Trophoblast cell (in vitro differentiated cells and primary cell): ENCODE measurements at regions not wholly inside any gene's neighbourhood (a gene's known extent, or its start where the extent isn't known, plus 50 kb on each side); places are given as distances from the start of the nearest gene placed in this dataset.

ENCODE experiments used
- DNase-seq, 2 donors: peaks; one replicate each; pipeline ENCODE4 v3.0.0-alpha.2; 2016
- H2AFZ ChIP-seq: 2 replicates; pipeline ENCODE4 v1.6.1; 2013; ENCODE audit warnings: low read length, moderate library complexity, mild to moderate bottlenecking; ENCODE audit not compliant: insufficient read depth, poor library complexity
- H2AK5ac ChIP-seq: 2 replicates; pipeline ENCODE4 v1.6.1; 2013; ENCODE audit warnings: mild to moderate bottlenecking, low read length
- H2BK120ac ChIP-seq: 2 replicates; pipeline ENCODE4 v1.6.1; 2013; ENCODE audit warnings: low read length, mild to moderate bottlenecking, moderate library complexity; ENCODE audit not compliant: insufficient read depth, poor library complexity
- H2BK12ac ChIP-seq: 2 replicates; pipeline ENCODE4 v1.6.1; 2013; ENCODE audit warnings: mild to moderate bottlenecking, low read length, moderate library complexity
- H2BK5ac ChIP-seq: 2 replicates; pipeline ENCODE4 v1.6.1; 2013; ENCODE audit warnings: low read length, low read depth, moderate library complexity, mild to moderate bottlenecking; ENCODE audit not compliant: poor library complexity
- H3K14ac ChIP-seq: 2 replicates; pipeline ENCODE4 v1.6.1; 2013; ENCODE audit warnings: mild to moderate bottlenecking, low read length
- H3K18ac ChIP-seq: 2 replicates; pipeline ENCODE4 v1.6.1; 2013; ENCODE audit warnings: mild to moderate bottlenecking, low read length
- H3K23ac ChIP-seq: 2 replicates; pipeline ENCODE4 v1.6.1; 2013; ENCODE audit warnings: low read length
- H3K27ac ChIP-seq: 2 replicates; pipeline ENCODE4 v1.5.1; 2013; ENCODE audit warnings: low read depth, mild to moderate bottlenecking, inconsistent platforms, low read length, moderate library complexity
- H3K27me3 ChIP-seq: 2 replicates; pipeline ENCODE4 v1.6.1; 2013; ENCODE audit warnings: inconsistent platforms, mild to moderate bottlenecking, low read length, moderate library complexity; ENCODE audit not compliant: insufficient read depth
- H3K36me3 ChIP-seq, 2 experiments: 1 replicate in 1 of 2; 2 replicates in 1 of 2; pipeline ENCODE4 v1.6.1; 2013; ENCODE audit warnings: low read length in 2 of 2, mild to moderate bottlenecking in 2 of 2, moderate library complexity in 1 of 2; ENCODE audit not compliant: insufficient read depth in 2 of 2, control insufficient read depth in 1 of 2
- H3K4ac ChIP-seq: 2 replicates; pipeline ENCODE4 v1.6.1; 2013; ENCODE audit warnings: low read depth, mild to moderate bottlenecking, low read length, moderate library complexity
- H3K4me1 ChIP-seq, 2 experiments: 1 replicate in 1 of 2; 2 replicates in 1 of 2; pipeline ENCODE4 v1.6.1; 2013; ENCODE audit warnings: low read length in 2 of 2, mild to moderate bottlenecking in 2 of 2, moderate library complexity in 1 of 2; ENCODE audit not compliant: insufficient read depth in 2 of 2, control insufficient read depth in 1 of 2
- H3K4me2 ChIP-seq: 2 replicates; pipeline ENCODE4 v1.6.1; 2013; ENCODE audit warnings: inconsistent platforms, mild to moderate bottlenecking, low read length, moderate library complexity
- H3K4me3 ChIP-seq: 2 replicates; pipeline ENCODE4 v1.5.1; 2013; ENCODE audit warnings: mild to moderate bottlenecking, low read depth, low read length, inconsistent platforms
- H3K79me1 ChIP-seq: one replicate; pipeline ENCODE4 v1.6.1; 2013; ENCODE audit warnings: low read length
- H3K79me2 ChIP-seq: 2 replicates; pipeline ENCODE4 v1.6.1; 2013; ENCODE audit warnings: low read length, mild to moderate bottlenecking; ENCODE audit not compliant: control insufficient read depth, insufficient read depth, poor library complexity
- H3K9ac ChIP-seq: 2 replicates; pipeline ENCODE4 v1.6.1; 2013; ENCODE audit warnings: mild to moderate bottlenecking, low read length
- H3K9me3 ChIP-seq: 2 replicates; pipeline ENCODE4 v1.6.1; 2013; ENCODE audit warnings: low read depth, mild to moderate bottlenecking, control low read depth, inconsistent platforms, low read length; ENCODE audit not compliant: insufficient read depth
- H4K12ac ChIP-seq: 2 replicates; pipeline ENCODE4 v1.6.1; 2013; ENCODE audit warnings: low read depth, mild to moderate bottlenecking, low read length, moderate library complexity
- H4K8ac ChIP-seq: 2 replicates; pipeline ENCODE4 v1.6.1; 2013; ENCODE audit warnings: low read depth, mild to moderate bottlenecking, low read length, moderate library complexity
- H4K91ac ChIP-seq: one replicate; pipeline ENCODE4 v1.6.1; 2013; ENCODE audit warnings: low read depth, mild to moderate bottlenecking, low read length, moderate library complexity
- WGBS: extraction: QIAGEN DNeasy Blood & Tissue Kit; methylation state at CpG from one replicate; pipeline ENCODE4 v1.1.7; 2013; ENCODE audit warnings: missing lambda C conversion rate; ENCODE audit not compliant: insufficient read length, insufficient coverage; ENCODE audit errors: extremely low coverage; 5-methylcytosine and 5-hydroxymethylcytosine counted together

- Histone ChIP-seq H3K14ac (no peak overlapping the region), H2BK5ac (no peak overlapping the region), H3K18ac (no peak overlapping the region), H4K91ac (no peak overlapping the region), H3K4ac (no peak overlapping the region), H3K9ac (no peak overlapping the region), H3K79me1 (no peaks in the 10 kb centered on the region), H3K4me3 (no peak overlapping the region), H4K12ac (no peak overlapping the region), H3K36me3 (no peaks in the 10 kb centered on the region), H3K4me2 (no peak overlapping the region), H4K8ac (no peak overlapping the region), H3K9me3 (no peaks in the 10 kb centered on the region), H2BK12ac (no peak overlapping the region), H3K27ac (no peak overlapping the region), H3K4me1 (no peaks in the 10 kb centered on the region), H2AK5ac (no peak overlapping the region), H2BK120ac (no peak overlapping the region), H3K79me2 (no peaks in the 10 kb centered on the region), H3K27me3 (no peaks in the 10 kb centered on the region), H3K23ac (no peak overlapping the region), H2AFZ (no peak overlapping the region)
- no peak for DNase-seq
- WGBS, result no CpG with 5 or more reads among the region's 1 CpG
Measured at GRCh38 chr5:23053846-23054245, 200.7 kb upstream of the CDH12 start.

GRCh38 chr5:23042226-23042625 is 189.1 kb upstream of the CDH12 start:
- H3K18ac ChIP-seq, result no peak overlapping the region
- no peak overlapping the region for H3K4me3 ChIP-seq
- no peaks in the 10 kb centered on the region for H3K79me2 ChIP-seq
- H4K8ac ChIP-seq, result no peak overlapping the region
- no peak overlapping the region for H3K4me2 ChIP-seq
- H3K27me3 ChIP-seq, result no peaks in the 10 kb centered on the region
- H2AK5ac ChIP-seq, result no peak overlapping the region
- no peak overlapping the region for H2BK120ac ChIP-seq
- H2BK5ac ChIP-seq, result no peak overlapping the region
- no peak overlapping the region for H3K27ac ChIP-seq
- no peak overlapping the region for H2AFZ ChIP-seq
- H3K36me3 ChIP-seq, result no peaks in the 10 kb centered on the region
- no peaks in the 10 kb centered on the region for H3K79me1 ChIP-seq
- DNase-seq, result no peak
- no peak overlapping the region for H2BK12ac ChIP-seq
- no peak overlapping the region for H3K4ac ChIP-seq
- H3K4me1 ChIP-seq, result no peaks in the 10 kb centered on the region
- H4K91ac ChIP-seq, result no peak overlapping the region
- no CpG with 5 or more reads among the region's 3 CpGs for WGBS
- no peak overlapping the region for H3K23ac ChIP-seq
- no peak overlapping the region for H3K9ac ChIP-seq
- H3K9me3 ChIP-seq, result no peaks in the 10 kb centered on the region
- no peak overlapping the region for H4K12ac ChIP-seq
- no peak overlapping the region for H3K14ac ChIP-seq

- no CpG with 5 or more reads among the region's 1 CpG for WGBS
- Histone ChIP-seq H2BK12ac (no peak overlapping the region), H3K4me1 (no peaks in the 10 kb centered on the region), H4K12ac (no peak overlapping the region), H3K4ac (no peak overlapping the region), H3K9ac (no peak overlapping the region), H3K79me2 (no peaks in the 10 kb centered on the region), H3K27me3 (no peaks in the 10 kb centered on the region), H3K79me1 (no peaks in the 10 kb centered on the region), H3K4me2 (no peak overlapping the region), H3K27ac (no peak overlapping the region), H3K4me3 (no peak overlapping the region), H2BK5ac (no peak overlapping the region), H3K14ac (no peak overlapping the region), H2AFZ (no peak overlapping the region), H3K9me3 (no peaks in the 10 kb centered on the region), H3K36me3 (no peaks in the 10 kb centered on the region), H4K91ac (no peak overlapping the region), H2AK5ac (no peak overlapping the region), H3K23ac (no peak overlapping the region), H2BK120ac (no peak overlapping the region), H3K18ac (no peak overlapping the region), H4K8ac (no peak overlapping the region)
- DNase-seq, result no peak
Measured at GRCh38 chr5:23035555-23036090, 182.5 kb upstream of the CDH12 start.

GRCh38 chr5:23033864-23034263 is 180.7 kb upstream of the CDH12 start:
- Histone ChIP-seq H3K4ac (no peak overlapping the region), H3K79me1 (no peaks in the 10 kb centered on the region), H2BK5ac (no peak overlapping the region), H3K9me3 (no peaks in the 10 kb centered on the region), H2AFZ (no peak overlapping the region), H3K27me3 (no peaks in the 10 kb centered on the region), H2BK12ac (no peak overlapping the region), H3K9ac (no peak overlapping the region), H3K4me1 (no peaks in the 10 kb centered on the region), H2AK5ac (no peak overlapping the region), H2BK120ac (no peak overlapping the region), H3K79me2 (no peaks in the 10 kb centered on the region), H3K4me2 (no peak overlapping the region), H3K23ac (no peak overlapping the region), H4K12ac (no peak overlapping the region), H3K14ac (no peak overlapping the region), H3K36me3 (no peaks in the 10 kb centered on the region), H4K91ac (no peak overlapping the region), H3K18ac (no peak overlapping the region), H4K8ac (no peak overlapping the region), H3K4me3 (no peak overlapping the region), H3K27ac (no peak overlapping the region)
- DNase-seq, result no peak
- WGBS, result no CpG with 5 or more reads among the region's 1 CpG
